GM12892 (cell line): ENCODE measurements at regions not wholly inside any gene's neighbourhood (a gene's known extent, or its start where the extent isn't known, plus 50 kb on each side); places are given as distances from the start of the nearest gene placed in this dataset.

Experiments
- DNase-seq: peaks from one replicate; pipeline ENCODE4 v3.0.0; 2011; ENCODE audit not compliant: insufficient read length
- FAIRE-seq: peaks from 2 replicates; lab custom pipeline; 2011; peaks lifted over from hg19 to GRCh38; lab: Jason Lieb, UNC
- POLR2A ChIP-seq: IDR thresholded peaks from 2 replicates; pipeline ENCODE4 v1.6.1; 2011; ENCODE audit warnings: low read depth, low read length, control low read depth
- POLR2AphosphoS5 ChIP-seq: IDR thresholded peaks from 2 replicates; pipeline ENCODE4 v1.6.1; 2011; ENCODE audit warnings: low read depth, low read length, control low read depth
- TAF1 ChIP-seq: IDR thresholded peaks from 2 replicates; pipeline ENCODE4 v1.6.1; 2011; ENCODE audit warnings: low read depth, mild to moderate bottlenecking, control low read depth, low read length, borderline replicate concordance

DNA sequence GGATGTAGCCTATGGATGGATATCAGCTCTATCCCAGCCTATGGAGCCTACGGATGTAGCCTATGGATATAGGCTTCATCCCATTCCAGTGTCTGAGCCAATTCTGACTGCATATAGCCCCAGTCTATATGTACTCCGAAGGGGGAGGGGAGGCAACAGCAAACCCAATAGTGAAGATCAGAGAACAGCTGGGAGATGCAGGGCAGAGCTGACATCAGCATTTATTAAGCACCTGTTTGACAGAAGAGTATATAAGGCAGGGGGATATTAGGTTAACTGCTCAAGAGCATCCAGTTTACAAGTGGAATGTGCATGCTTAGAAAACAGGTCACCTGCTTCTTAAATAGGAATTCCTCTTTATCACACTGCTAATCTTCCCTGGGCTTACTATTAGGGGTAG lies 85.2 kb downstream of the TNFAIP3 start:
- DNase-seq (no peak), FAIRE-seq (no peak)
- no peak for TF ChIP-seq POLR2AphosphoS5
- TF ChIP-seq POLR2A, result no peak
- no peak for TF ChIP-seq TAF1

DNA sequence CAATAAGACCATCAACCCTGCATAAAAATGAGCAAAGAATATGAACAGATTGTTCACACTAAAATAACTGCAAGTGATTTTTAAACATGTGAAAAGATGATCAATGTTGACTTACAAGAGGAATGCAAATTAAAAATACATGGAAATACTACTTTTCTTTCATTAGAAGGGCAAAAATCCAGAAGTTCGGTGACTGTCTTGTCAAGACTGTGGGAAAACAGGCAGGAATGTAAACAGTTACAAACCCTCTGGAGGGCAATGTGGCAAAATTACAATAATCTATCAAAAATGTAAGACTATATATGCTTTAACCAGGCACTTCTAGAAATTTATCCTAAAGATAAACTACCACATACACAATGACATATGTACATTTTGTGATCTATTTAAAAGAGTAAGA lies 86.7 kb downstream of the TNFAIP3 start:
- DNase-seq (no peak), FAIRE-seq (no peak)
- TF ChIP-seq TAF1 (no peak), POLR2A (no peak), POLR2AphosphoS5 (no peak)

DNA sequence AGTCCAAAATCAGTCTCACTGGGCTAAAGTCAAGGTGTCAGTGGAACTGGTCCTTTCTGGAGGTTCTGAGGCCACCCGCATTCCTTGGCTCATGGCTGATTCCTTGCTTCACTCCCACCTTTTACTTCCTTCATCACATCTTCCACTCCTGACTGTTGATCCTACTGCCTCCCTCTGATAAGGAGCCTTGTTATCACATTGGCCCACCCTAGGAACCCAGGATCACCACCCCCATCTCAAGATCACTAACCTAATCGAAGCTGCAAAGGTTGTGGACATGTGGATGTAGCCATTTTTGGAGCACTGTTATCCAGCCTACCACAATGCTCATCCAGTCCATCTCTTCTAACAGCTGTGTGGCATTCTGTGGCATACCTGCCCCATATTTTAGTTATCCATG lies 87.2 kb downstream of the TNFAIP3 start:
- DNase-seq, result no peak
- TF ChIP-seq POLR2AphosphoS5 (no peak), TAF1 (no peak), POLR2A (no peak)
- no peak for FAIRE-seq

DNA sequence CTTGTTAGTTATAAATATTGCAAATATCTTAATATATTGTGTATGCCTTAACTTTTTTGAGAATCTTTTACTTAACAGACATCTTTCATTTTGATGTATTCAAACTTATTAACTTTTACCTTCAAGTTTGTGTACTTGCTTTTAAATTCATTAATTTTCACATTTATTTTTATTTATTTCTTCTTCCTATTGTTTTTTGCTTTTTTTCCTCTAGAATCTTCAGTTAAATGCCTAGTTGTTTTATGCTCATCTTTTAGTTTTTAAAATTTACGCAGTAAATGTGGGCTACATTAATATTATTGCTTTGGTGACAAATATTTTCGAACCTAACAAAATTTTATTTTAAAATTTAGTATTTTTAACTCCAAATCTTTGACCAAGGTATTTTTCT lies 89.0 kb downstream of the TNFAIP3 start:
- FAIRE-seq (no peak), DNase-seq (no peak)
- TF ChIP-seq TAF1, result no peak
- no peak for TF ChIP-seq POLR2AphosphoS5
- TF ChIP-seq POLR2A, result no peak

DNA sequence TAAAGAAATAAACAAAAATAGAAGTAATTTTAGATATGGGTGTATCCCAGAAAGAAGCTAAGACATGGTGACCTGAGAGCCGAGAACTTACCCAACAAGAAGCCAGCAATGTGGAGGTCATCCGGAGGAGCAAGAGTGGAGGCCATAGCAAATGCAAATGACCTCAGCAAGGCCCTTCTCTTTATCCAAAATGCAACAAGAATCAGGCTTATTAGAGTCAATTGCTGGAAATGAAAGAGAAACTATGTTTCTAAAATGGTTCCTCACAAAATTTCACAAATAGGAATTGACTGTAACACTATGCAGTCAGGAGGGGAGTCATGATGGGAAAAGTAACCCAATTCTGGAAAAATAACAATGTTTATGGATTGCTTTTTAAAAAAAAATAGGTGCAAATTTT lies 90.4 kb downstream of the TNFAIP3 start:
- TF ChIP-seq POLR2AphosphoS5, result no peak
- TF ChIP-seq POLR2A, result no peak
- no peak for TF ChIP-seq TAF1
- FAIRE-seq, result no peak
- no peak for DNase-seq

DNA sequence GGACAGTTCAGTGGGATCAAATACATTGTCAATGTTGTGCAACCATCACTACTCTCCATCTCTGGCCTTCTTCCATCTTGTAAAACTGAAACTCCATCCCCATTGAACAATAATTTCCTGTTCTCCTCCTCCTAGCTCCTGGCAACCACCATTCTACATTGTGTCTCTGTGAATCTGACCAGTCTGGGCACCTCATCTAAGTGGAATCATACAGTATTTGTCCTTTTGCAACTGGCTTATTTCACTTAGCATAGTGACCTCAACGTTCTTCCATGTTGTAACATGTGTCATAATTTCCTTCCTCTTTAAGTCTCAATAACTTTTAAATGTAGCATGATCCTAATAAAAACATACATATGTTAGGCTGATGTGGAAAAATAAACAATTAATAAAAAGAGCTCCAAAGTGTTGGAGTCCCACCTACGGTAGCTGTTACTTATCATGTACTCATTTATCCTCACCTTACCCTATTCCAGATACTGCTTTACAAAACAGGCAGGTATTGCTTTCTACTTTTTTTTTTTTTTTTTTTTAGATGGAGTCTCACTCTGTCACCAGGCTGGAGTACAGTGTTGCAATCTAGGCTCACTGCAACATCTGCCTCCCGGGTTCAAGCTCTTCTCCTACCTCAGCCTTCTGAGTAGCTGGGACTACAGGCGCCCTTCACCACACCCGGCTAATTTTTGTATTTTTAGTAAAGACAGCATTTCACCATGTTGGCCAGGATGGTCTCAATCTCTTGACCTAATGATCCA lies 91.9 kb downstream of the TNFAIP3 start:
- no peak for TF ChIP-seq POLR2AphosphoS5
- no peak for TF ChIP-seq TAF1
- no peak for TF ChIP-seq POLR2A
- DNase-seq, result no peak
- no peak for FAIRE-seq

DNA sequence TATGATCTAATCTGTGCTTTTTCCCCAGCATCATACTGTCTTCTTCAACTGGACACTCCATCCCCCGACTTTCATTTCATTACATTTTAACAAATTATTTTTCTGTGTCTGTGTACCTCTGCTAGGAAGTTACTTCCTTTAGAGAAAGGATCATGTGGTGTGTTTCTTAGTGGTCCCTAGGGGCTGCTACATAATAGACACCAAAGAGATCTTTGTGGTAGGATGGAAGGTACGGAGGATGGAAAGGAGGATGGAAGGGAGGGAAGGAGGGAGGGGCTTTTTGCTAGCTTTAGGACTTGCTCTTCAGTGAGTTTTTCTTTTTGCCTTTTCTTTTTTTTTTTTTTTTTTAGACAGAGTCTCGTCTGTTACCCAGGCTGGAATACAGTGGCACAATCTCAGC lies 95.7 kb downstream of the TNFAIP3 start:
- FAIRE-seq (no peak), DNase-seq (no peak)
- no peak for TF ChIP-seq POLR2AphosphoS5

DNA sequence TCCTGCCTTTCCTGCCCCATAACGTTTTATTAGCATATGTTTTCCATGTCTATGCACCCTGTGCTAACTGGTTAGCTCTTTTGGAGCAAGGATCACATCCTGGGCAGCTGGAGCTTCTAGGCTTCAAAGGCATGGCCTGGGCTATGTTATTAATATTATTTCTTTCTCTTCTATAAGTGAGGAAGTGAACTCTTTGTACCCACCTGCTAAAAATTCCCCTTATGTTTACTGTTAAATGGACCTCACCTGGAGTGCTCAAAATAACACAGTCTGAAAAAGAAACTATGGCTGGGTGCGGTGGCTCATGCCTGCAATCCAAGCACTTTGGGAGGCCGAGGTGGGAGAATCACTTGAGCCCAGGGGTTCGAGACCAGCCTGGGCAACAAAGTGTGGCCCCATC lies 97.8 kb downstream of the TNFAIP3 start:
- DNase-seq (no peak), FAIRE-seq (peak; percentile 53)
- TF ChIP-seq POLR2AphosphoS5 (no peak), TAF1 (no peak), POLR2A (no peak)

DNA sequence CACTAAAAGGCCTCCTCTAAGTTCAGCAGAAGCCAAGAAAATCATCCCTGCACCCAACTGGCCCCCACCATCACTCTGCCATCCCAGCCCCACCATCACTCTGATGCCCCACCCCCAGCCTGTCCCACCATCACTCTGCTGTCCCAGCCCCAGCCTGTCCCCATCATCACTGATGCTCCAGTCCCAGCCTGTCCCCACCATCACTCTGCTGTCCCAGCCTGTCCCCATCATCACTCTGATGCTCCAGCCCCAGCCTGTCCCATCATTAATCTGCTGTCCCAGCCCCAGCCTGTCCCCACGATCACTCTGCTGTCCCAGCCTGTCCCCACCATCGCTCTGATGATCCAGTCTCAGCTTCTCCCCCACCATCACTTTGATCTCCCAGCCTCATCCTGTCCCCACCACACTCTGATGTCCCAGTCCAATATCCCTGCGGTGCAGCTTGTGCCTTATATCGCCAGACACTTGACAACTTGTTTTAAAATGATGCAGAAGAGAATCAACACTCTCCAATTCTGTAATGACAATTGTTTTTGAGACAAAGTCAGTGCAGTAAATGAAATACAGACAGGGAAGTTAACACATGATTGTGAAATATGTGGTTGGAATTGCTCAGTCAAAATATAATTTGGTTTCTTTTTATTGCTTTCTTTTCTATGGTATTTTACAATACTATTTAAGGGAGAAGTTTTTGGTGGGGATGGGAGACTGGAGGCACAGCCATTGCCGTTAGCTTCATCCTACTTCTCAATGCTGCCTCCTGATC lies 100.8 kb downstream of the TNFAIP3 start:
- TF ChIP-seq POLR2A (no peak), POLR2AphosphoS5 (no peak), TAF1 (no peak)
- DNase-seq, result no peak
- FAIRE-seq, result no peak

DNA sequence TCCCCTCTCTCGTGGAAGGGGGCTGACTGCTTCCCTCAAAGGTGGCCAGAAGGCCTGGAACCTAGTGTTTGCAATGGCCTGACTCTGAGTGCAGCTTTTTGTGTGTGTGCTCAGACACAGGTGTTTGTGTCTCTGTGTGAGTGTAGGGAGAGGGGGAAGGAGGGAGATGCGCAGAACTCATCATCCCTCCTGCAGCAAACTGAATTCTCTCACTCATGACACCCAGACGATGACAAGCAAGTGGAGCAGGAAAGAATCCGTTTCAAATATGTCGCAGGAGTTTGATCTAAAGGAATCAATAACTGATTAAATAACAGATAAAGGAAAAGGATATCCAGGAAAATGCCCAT lies 101.4 kb downstream of the TNFAIP3 start:
- FAIRE-seq (peak; percentile 67), DNase-seq (no peak)
- TF ChIP-seq POLR2A, result no peak
- no peak for TF ChIP-seq TAF1
- no peak for TF ChIP-seq POLR2AphosphoS5

DNA sequence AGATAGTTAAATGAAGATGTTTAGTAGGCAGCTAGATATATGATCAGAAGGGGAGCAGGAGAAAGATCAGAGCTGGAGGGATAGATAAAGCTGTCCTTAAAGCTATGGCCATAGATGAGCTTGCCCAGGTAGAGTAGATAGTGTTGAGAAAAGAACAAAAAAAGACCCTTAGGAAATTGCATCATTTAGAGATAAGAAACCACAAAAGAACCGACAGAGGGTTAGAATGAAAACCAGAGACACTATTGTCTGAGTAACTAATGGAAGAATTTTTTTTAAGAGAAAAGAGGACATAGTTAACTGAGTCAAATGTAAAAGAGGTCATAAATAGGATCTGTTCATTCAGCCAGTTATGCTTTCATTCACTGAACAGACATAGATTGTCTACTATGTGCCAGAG lies 101.8 kb downstream of the TNFAIP3 start:
- FAIRE-seq (peak; percentile 78), DNase-seq (no peak)
- TF ChIP-seq POLR2A (no peak), POLR2AphosphoS5 (no peak), TAF1 (no peak)

DNA sequence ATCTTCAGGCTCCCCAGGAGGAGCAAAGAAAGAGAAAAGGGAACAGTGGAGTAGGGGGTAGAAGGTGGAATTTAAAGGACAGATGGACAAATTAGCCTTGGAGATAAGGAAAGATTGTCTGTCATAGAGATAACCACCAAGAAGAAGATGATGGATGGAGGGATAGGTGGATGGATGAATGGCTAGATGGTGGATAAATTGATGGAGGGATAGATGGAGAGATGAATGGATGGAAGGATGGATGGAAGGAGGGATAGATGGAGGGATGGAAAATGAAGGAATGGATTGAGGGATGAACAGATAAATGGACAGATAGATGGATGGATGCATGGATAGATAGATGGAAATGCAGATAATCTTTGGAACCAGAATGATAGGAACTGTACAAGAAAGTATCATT lies 102.8 kb downstream of the TNFAIP3 start:
- no peak for FAIRE-seq
- no peak for DNase-seq
- TF ChIP-seq TAF1, result no peak
- no peak for TF ChIP-seq POLR2AphosphoS5
- no peak for TF ChIP-seq POLR2A

DNA sequence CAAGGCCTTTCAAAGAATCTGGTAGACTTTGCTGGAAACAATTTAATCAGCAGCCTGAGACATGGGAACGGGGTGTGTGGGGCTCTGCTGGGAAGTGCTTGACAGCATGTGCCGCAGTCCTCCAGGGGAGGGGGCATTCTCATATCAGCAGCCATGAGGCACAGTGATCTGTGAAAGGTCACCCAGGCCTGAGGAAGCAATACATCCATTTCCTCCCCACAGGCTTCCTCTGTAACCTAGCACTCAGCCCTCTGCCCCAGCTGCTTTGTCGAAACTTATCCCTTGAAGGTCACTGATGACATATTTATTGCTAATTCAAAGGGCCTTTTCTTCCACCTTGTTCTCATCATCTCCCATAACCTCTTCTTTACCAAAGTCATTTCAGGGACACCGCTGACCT lies 103.3 kb downstream of the TNFAIP3 start:
- DNase-seq (no peak), FAIRE-seq (no peak)
- TF ChIP-seq POLR2AphosphoS5 (no peak), POLR2A (no peak)
